ENCODE measurements at regions not wholly inside any gene's neighbourhood (a gene's known extent, or its start where the extent isn't known, plus 50 kb on each side); places are given as distances from the start of the nearest gene placed in this dataset.

GRCh38 chr6:15017261-15017660 is 228.6 kb upstream of the JARID2 start:
- BruUV-seq (replicated peaks), result no TSS peak
- H3K9ac ChIP-seq (ENCODE audit: low read length), result no peak overlapping the region
- ATAC-seq (no peak), DNase-seq (ENCODE audit: low read depth, low spot score) (no peak)
- ChIA-PET POLR2A (no interaction called here), CTCF (no interaction called here), RAD21 (ENCODE audit: low non-redundant PET in 1 of 2, low total read pairs in 2 of 2, uncharacterized antibody in 2 of 2, unreplicated experiment in 2 of 2) (no interaction called here)
- no peaks in the 10 kb centered on the region for H3K9me2 ChIP-seq (ENCODE audit: insufficient read depth)
- no peaks in the 10 kb centered on the region for H3K4me1 ChIP-seq (ENCODE audit: control insufficient read depth in 1 of 2, insufficient read depth in 2 of 2, low read length in 2 of 2)
- no peak overlapping the region for H2AFZ ChIP-seq (ENCODE audit: low read depth, low read length, poor library complexity, severe bottlenecking)
- no peak overlapping the region for H3K4me2 ChIP-seq (ENCODE audit: low read length)
- H3K27me3 ChIP-seq (ENCODE audit: insufficient read depth, low read length), result no peaks in the 10 kb centered on the region
- no peaks in the 10 kb centered on the region for H3K79me2 ChIP-seq (ENCODE audit: insufficient read depth, low read length)
- no peaks in the 10 kb centered on the region for H4K20me1 ChIP-seq (ENCODE audit: insufficient read depth)
- H3K4me3 ChIP-seq (replicated peaks in 1 of 2; ENCODE audit: low read depth in 1 of 2, low read length in 2 of 2), result no peak overlapping the region
- intact Hi-C loops (cut with micrococcal nuclease), result no loop called here
- H3K36me3 ChIP-seq (ENCODE audit: control insufficient read depth in 1 of 2, insufficient read depth in 2 of 2, low read length in 2 of 2), result no peaks in the 10 kb centered on the region
- H3K9me3 ChIP-seq (ENCODE audit: control insufficient read depth in 1 of 2, insufficient read depth in 1 of 2, low read depth in 1 of 2, low read length in 2 of 2), result no peaks in the 10 kb centered on the region
- no peak for TF ChIP-seq ZFX (IDR thresholded peaks at IDR 0.05)
- TF ChIP-seq MAX (IDR thresholded peaks at IDR 0.05), result no peak
- peak; percentile 67 for TF ChIP-seq TCF7L2 (IDR thresholded peaks at IDR 0.05; ENCODE audit: borderline replicate concordance, extremely low read depth, insufficient read depth, insufficient read length)
- H3K27ac ChIP-seq (ENCODE audit: low read depth, low read length), result no peak overlapping the region

GRCh38 chr6:15017803-15018202 is 228.1 kb upstream of the JARID2 start:
- Histone ChIP-seq H3K4me1 (ENCODE audit: control insufficient read depth in 1 of 2, insufficient read depth in 2 of 2, low read length in 2 of 2) (no peaks in the 10 kb centered on the region), H3K79me2 (ENCODE audit: insufficient read depth, low read length) (no peaks in the 10 kb centered on the region), H3K4me2 (ENCODE audit: low read length) (no peak overlapping the region), H3K27ac (ENCODE audit: low read depth, low read length) (no peak overlapping the region), H3K9me3 (ENCODE audit: control insufficient read depth in 1 of 2, insufficient read depth in 1 of 2, low read depth in 1 of 2, low read length in 2 of 2) (no peaks in the 10 kb centered on the region), H4K20me1 (ENCODE audit: insufficient read depth) (no peaks in the 10 kb centered on the region), H3K9me2 (ENCODE audit: insufficient read depth) (no peaks in the 10 kb centered on the region), H2AFZ (ENCODE audit: low read depth, low read length, poor library complexity, severe bottlenecking) (no peak overlapping the region), H3K27me3 (ENCODE audit: insufficient read depth, low read length) (no peaks in the 10 kb centered on the region), H3K36me3 (ENCODE audit: control insufficient read depth in 1 of 2, insufficient read depth in 2 of 2, low read length in 2 of 2) (no peaks in the 10 kb centered on the region), H3K9ac (ENCODE audit: low read length) (no peak overlapping the region), H3K4me3 (replicated peaks in 1 of 2; ENCODE audit: low read depth in 1 of 2, low read length in 2 of 2) (no peak overlapping the region)
- no peak for DNase-seq (ENCODE audit: low read depth, low spot score)
- intact Hi-C loops (cut with micrococcal nuclease), result no loop called here
- no peak for ATAC-seq
- BruUV-seq (replicated peaks), result no TSS peak
- ChIA-PET RAD21 (ENCODE audit: low non-redundant PET in 1 of 2, low total read pairs in 2 of 2, uncharacterized antibody in 2 of 2, unreplicated experiment in 2 of 2) (no interaction called here), CTCF (no interaction called here), POLR2A (no interaction called here)
- TF ChIP-seq RAD21 (IDR thresholded peaks at IDR 0.05; ENCODE audit: low read depth) (no peak), CEBPB (IDR thresholded peaks at IDR 0.05; ENCODE audit: low read depth) (no peak), POLR2AphosphoS5 (IDR thresholded peaks at IDR 0.05; ENCODE audit: low read depth, low read length) (no peak), ATF3 (IDR thresholded peaks at IDR 0.05) (no peak), ZBTB33 (IDR thresholded peaks at IDR 0.05; ENCODE audit: extremely low read depth, insufficient replicate concordance, low read length) (no peak), ZNF274 (IDR thresholded peaks at IDR 0.05; ENCODE audit: low read depth, low read length) (no peak)

Data from HCT116 (cell line).